ENCODE measurements at regions not wholly inside any gene's neighbourhood (a gene's known extent, or its start where the extent isn't known, plus 50 kb on each side); places are given as distances from the start of the nearest gene placed in this dataset.

- no peak for DNase-seq
Observed at GRCh38 chr5:74140409-74140808, 500.1 kb downstream of the ENC1 start.

GRCh38 chr5:74139589-74139988, 500.9 kb downstream of the ENC1 start:
- DNase-seq, result no peak

- DNase-seq, result no peak
Observed at GRCh38 chr5:74138721-74139120, 501.8 kb downstream of the ENC1 start.

- no peak for DNase-seq
Observed at GRCh38 chr5:74136276-74136825, 504.2 kb downstream of the ENC1 start.

- DNase-seq, result no peak
Observed at GRCh38 chr5:74135033-74135432, 505.5 kb downstream of the ENC1 start.

GRCh38 chr5:74132485-74132884, 506.5 kb downstream of the ARHGEF28 start:
- no peak for DNase-seq

- DNase-seq, result no peak
Observed at GRCh38 chr5:74131250-74131649, 505.3 kb downstream of the ARHGEF28 start.

- no peak for DNase-seq
Observed at GRCh38 chr5:74130155-74130897, 504.3 kb downstream of the ARHGEF28 start.

GRCh38 chr5:74127381-74128320, 501.7 kb downstream of the ARHGEF28 start:
- no peak for DNase-seq

GRCh38 chr5:74126294-74126693, 500.3 kb downstream of the ARHGEF28 start:
- DNase-seq, result no peak

GRCh38 chr5:74124826-74125225, 498.8 kb downstream of the ARHGEF28 start:
- DNase-seq, result no peak

GRCh38 chr5:74123929-74124328, 497.9 kb downstream of the ARHGEF28 start:
- no peak for DNase-seq

GRCh38 chr5:74122979-74123590, 497.1 kb downstream of the ARHGEF28 start:
- no peak for DNase-seq

GRCh38 chr5:74122175-74122574, 496.2 kb downstream of the ARHGEF28 start:
- no peak for DNase-seq

- no peak for DNase-seq
Observed at GRCh38 chr5:74120585-74120984, 494.6 kb downstream of the ARHGEF28 start.

- DNase-seq, result no peak
Observed at GRCh38 chr5:74118071-74118470, 492.1 kb downstream of the ARHGEF28 start.

GRCh38 chr5:74116984-74117383, 491.0 kb downstream of the ARHGEF28 start:
- no peak for DNase-seq

- no peak for DNase-seq
Observed at GRCh38 chr5:74116266-74116665, 490.3 kb downstream of the ARHGEF28 start.

GRCh38 chr5:74113927-74114326, 487.9 kb downstream of the ARHGEF28 start:
- no peak for DNase-seq

GRCh38 chr5:74113196-74113540, 487.2 kb downstream of the ARHGEF28 start:
- no peak for DNase-seq

GRCh38 chr5:74112372-74113195, 486.6 kb downstream of the ARHGEF28 start:
- DNase-seq, result no peak

- DNase-seq, result no peak
Observed at GRCh38 chr5:74111764-74112163, 485.8 kb downstream of the ARHGEF28 start.

Data from stimulated activated CD4-positive, alpha-beta T cell treated with anti-CD3 and anti-CD28 coated beads, Interleukin-4, amount 100 ng/mL, for 1 hour (primary cell).